ENCODE measurements at regions not wholly inside any gene's neighbourhood (a gene's known extent, or its start where the extent isn't known, plus 50 kb on each side); places are given as distances from the start of the nearest gene placed in this dataset.
"Not testable (repeated sequence)": the region's sequence is repeated elsewhere in the genome, so short reads cannot be mapped to it uniquely, and the experiment has no call there.

- H4K20me1 ChIP-seq (ENCODE audit: insufficient read depth, low read length, poor library complexity, severe bottlenecking), result no peaks in the 10 kb centered on the region
- H3K27me3 ChIP-seq (ENCODE audit: insufficient read depth, low read length, poor library complexity, severe bottlenecking), result no peaks in the 10 kb centered on the region
- H3K9me3 ChIP-seq (ENCODE audit: insufficient read depth, low read depth, low read length), result no peaks in the 10 kb centered on the region
- no peaks in the 10 kb centered on the region for H3K79me2 ChIP-seq (ENCODE audit: insufficient read depth, low read length)
- no peaks in the 10 kb centered on the region for H3K36me3 ChIP-seq (ENCODE audit: insufficient read depth, low read length)
- no peaks in the 10 kb centered on the region for H3F3A ChIP-seq (ENCODE audit: low read depth)
- TF ChIP-seq EZH2phosphoT487 (IDR thresholded peaks at IDR 0.05; ENCODE audit: borderline replicate concordance) (no peak), CTCF (conservative IDR thresholded peaks at IDR 0.05; ENCODE audit: low read length) (no peak)
- no peak overlapping the region for H3K4me3 ChIP-seq (ENCODE audit: low read length, poor library complexity, severe bottlenecking)
- H3K9me2 ChIP-seq (replicated peaks; ENCODE audit: low read depth, low read length), result no peaks in the 10 kb centered on the region
- no peaks in the 10 kb centered on the region for H3K4me1 ChIP-seq (ENCODE audit: insufficient read depth, low read length, poor library complexity, severe bottlenecking)
- no peak overlapping the region for H2AFZ ChIP-seq (ENCODE audit: low read length)
- H3K4me2 ChIP-seq (ENCODE audit: low read depth, low read length, poor library complexity, severe bottlenecking), result no peak overlapping the region
- H3K9ac ChIP-seq (ENCODE audit: low read depth, low read length, poor library complexity, severe bottlenecking), result no peak overlapping the region
Observed at GRCh38 chr2:142796588-142796987, 80.9 kb upstream of the KYNU start.

GRCh38 chr2:142796161-142796560 is 81.3 kb upstream of the KYNU start:
- Histone ChIP-seq H2AFZ (ENCODE audit: low read length) (no peak overlapping the region), H3K4me1 (ENCODE audit: insufficient read depth, low read length, poor library complexity, severe bottlenecking) (no peaks in the 10 kb centered on the region), H4K20me1 (ENCODE audit: insufficient read depth, low read length, poor library complexity, severe bottlenecking) (no peaks in the 10 kb centered on the region), H3K9me3 (ENCODE audit: insufficient read depth, low read depth, low read length) (no peaks in the 10 kb centered on the region), H3K9me2 (replicated peaks; ENCODE audit: low read depth, low read length) (no peaks in the 10 kb centered on the region), H3K9ac (ENCODE audit: low read depth, low read length, poor library complexity, severe bottlenecking) (no peak overlapping the region), H3K4me2 (ENCODE audit: low read depth, low read length, poor library complexity, severe bottlenecking) (no peak overlapping the region), H3K36me3 (ENCODE audit: insufficient read depth, low read length) (no peaks in the 10 kb centered on the region), H3K27me3 (ENCODE audit: insufficient read depth, low read length, poor library complexity, severe bottlenecking) (no peaks in the 10 kb centered on the region), H3F3A (ENCODE audit: low read depth) (no peaks in the 10 kb centered on the region), H3K79me2 (ENCODE audit: insufficient read depth, low read length) (no peaks in the 10 kb centered on the region), H3K4me3 (ENCODE audit: low read length, poor library complexity, severe bottlenecking) (no peak overlapping the region)
- no peak for TF ChIP-seq EZH2phosphoT487 (IDR thresholded peaks at IDR 0.05; ENCODE audit: borderline replicate concordance)
- no peak for TF ChIP-seq CTCF (conservative IDR thresholded peaks at IDR 0.05; ENCODE audit: low read length)

- TF ChIP-seq CTCF (conservative IDR thresholded peaks at IDR 0.05; ENCODE audit: low read length), result no peak
- TF ChIP-seq EZH2phosphoT487 (IDR thresholded peaks at IDR 0.05; ENCODE audit: borderline replicate concordance), result no peak
- Histone ChIP-seq H3K4me3 (ENCODE audit: low read length, poor library complexity, severe bottlenecking) (no peak overlapping the region), H3K27me3 (ENCODE audit: insufficient read depth, low read length, poor library complexity, severe bottlenecking) (no peaks in the 10 kb centered on the region), H3K36me3 (ENCODE audit: insufficient read depth, low read length) (no peaks in the 10 kb centered on the region), H2AFZ (ENCODE audit: low read length) (no peak overlapping the region), H3K9ac (ENCODE audit: low read depth, low read length, poor library complexity, severe bottlenecking) (no peak overlapping the region), H3K79me2 (ENCODE audit: insufficient read depth, low read length) (no peaks in the 10 kb centered on the region), H3K4me2 (ENCODE audit: low read depth, low read length, poor library complexity, severe bottlenecking) (no peak overlapping the region), H3K9me3 (ENCODE audit: insufficient read depth, low read depth, low read length) (no peaks in the 10 kb centered on the region), H3F3A (ENCODE audit: low read depth) (no peaks in the 10 kb centered on the region), H4K20me1 (ENCODE audit: insufficient read depth, low read length, poor library complexity, severe bottlenecking) (no peaks in the 10 kb centered on the region), H3K9me2 (replicated peaks; ENCODE audit: low read depth, low read length) (no peaks in the 10 kb centered on the region), H3K4me1 (ENCODE audit: insufficient read depth, low read length, poor library complexity, severe bottlenecking) (no peaks in the 10 kb centered on the region)
Observed at GRCh38 chr2:142794850-142795249, 82.6 kb upstream of the KYNU start.

- not testable (repeated sequence) for H3K4me3 ChIP-seq (ENCODE audit: low read length, poor library complexity, severe bottlenecking); H3K9me3 ChIP-seq (ENCODE audit: insufficient read depth, low read depth, low read length); H3K9me2 ChIP-seq (replicated peaks; ENCODE audit: low read depth, low read length); H3K9ac ChIP-seq (ENCODE audit: low read depth, low read length, poor library complexity, severe bottlenecking); H3K27me3 ChIP-seq (ENCODE audit: insufficient read depth, low read length, poor library complexity, severe bottlenecking); H3K4me2 ChIP-seq (ENCODE audit: low read depth, low read length, poor library complexity, severe bottlenecking); H3K36me3 ChIP-seq (ENCODE audit: insufficient read depth, low read length); H4K20me1 ChIP-seq (ENCODE audit: insufficient read depth, low read length, poor library complexity, severe bottlenecking); H2AFZ ChIP-seq (ENCODE audit: low read length); H3K79me2 ChIP-seq (ENCODE audit: insufficient read depth, low read length); H3F3A ChIP-seq (ENCODE audit: low read depth); H3K4me1 ChIP-seq (ENCODE audit: insufficient read depth, low read length, poor library complexity, severe bottlenecking)
Observed at GRCh38 chr2:142792328-142792727, 85.1 kb upstream of the KYNU start.

Data from Loucy (cell line).